Activated CD4-positive, CD25-positive, alpha-beta regulatory T cell treated with anti-CD3 and anti-CD28 coated beads, Interleukin-2, amount 50 U/mL, for 72 hours (primary cell): ENCODE measurements at regions not wholly inside any gene's neighbourhood (a gene's known extent, or its start where the extent isn't known, plus 50 kb on each side); places are given as distances from the start of the nearest gene placed in this dataset.

ENCODE experiments used
- DNase-seq: peaks from one replicate; pipeline ENCODE4 v3.0.0; 2021

DNA sequence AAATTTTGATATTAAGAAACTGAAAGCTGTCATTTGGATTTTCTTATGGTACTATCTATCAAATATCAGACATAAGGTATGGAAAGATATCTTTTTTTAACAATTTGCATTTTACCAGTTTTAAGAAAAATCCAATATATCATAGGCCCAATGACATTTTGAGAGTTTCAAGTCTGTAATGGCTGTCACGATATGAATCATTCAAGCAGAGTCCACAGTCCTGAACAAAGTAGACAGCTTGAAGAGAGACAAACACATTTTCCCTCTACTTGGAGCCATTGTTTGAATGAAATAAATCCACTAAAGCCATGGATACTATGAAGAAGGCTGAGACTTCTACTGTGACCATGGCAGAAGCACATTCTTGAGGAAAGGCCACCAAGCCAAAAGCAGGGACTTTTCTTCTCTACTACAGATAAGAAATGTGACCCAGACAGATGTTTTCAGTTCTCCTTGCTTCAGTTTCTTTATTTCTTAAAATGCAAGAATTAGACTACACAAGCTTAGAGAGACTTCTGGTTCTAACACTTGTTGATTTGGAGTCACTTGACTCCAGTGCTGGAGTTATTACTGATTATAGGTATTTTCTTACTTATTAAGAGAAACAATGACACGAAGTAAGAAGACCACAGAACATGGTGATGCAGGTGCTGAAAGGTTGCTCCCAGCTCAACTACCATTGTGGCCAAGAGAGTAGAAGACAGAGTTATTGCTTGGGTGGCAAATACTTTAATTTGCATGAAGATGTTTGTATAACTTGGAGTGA is 429.1 kb downstream of the KIF20B start:
- no peak for DNase-seq

DNA sequence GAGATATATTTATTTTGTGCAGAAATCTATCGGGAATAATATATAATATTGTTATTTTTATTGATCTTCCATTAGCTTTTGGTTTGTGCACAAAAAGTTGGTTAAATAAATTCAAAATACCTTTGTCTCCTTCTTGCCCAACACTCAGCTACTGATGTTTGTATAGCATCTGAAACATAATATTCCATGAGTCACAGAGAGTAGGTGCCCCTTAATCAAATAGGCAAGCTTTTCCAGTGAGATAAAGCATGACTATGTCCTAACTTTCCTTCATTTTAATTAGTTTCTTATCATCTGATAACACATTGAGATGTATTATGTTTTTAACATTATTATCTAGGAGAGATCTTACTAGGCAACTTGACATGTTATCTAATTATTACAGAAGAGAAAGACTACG is 432.2 kb downstream of the KIF20B start:
- no peak for DNase-seq

DNA sequence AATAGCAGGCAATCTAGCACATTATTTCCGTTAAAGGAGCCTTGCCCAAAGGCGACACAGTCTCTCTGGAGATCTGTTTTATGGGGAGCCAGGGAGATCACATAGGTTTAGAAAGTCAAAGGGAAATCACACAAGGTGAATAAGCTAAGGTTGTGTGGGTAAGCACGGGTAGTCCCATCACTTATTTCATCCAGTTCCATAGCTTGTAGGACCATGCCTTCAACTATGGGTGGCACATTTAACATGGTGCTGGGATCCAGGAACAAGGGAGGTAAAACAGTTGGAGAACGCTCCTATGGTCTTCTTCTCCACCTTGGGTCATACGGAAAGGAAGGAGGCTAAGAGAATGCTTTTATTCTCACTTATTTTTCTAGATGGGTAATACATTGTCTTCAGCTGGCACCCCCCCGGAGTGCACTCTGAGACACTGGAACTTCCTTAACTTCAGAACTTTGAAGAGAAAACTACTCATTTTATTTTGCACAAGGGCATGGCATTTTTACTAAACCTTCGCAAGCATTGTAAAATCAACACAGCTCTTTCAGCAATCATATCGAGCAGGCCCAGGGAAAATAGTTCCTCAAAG is 435.4 kb downstream of the KIF20B start:
- DNase-seq: no peak

DNA sequence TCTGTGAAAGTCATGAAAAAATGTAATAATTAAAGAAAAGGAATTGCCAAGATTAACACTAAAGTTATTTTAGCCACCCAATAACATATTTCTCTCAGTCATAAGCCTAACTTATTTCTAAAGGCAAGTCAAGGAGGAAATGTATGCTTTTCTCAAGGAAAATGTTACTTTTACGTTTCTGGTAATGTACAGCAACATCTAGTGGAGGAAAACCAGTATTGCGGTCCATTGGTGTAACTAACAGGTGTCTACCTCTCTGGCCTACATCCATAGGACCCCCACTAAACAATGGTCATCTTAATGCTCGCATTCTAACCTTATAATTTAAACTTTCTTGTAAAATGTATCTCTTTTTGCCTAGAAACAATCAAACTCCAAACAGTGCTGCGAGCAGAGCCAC is 437.5 kb downstream of the KIF20B start:
- DNase-seq: no peak

DNA sequence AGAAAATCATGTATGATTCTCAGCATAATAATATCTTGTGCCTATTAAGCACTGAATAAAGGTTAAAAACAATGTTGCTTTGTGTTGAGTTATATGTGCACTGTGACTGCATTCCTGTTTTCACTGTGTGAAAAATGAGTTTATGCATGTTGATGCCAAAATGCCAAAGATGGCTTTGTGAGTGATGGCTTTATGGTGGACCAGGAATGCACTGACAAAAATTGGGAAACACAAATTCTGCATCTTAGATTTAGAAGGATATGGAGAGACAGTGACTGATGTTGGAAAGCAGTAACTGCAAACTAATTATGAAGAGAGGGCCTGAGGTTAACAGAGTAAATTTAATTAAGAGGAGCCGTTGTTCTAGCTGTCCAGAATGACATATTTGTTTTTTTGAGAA is 440.4 kb downstream of the KIF20B start:
- no peak for DNase-seq

DNA sequence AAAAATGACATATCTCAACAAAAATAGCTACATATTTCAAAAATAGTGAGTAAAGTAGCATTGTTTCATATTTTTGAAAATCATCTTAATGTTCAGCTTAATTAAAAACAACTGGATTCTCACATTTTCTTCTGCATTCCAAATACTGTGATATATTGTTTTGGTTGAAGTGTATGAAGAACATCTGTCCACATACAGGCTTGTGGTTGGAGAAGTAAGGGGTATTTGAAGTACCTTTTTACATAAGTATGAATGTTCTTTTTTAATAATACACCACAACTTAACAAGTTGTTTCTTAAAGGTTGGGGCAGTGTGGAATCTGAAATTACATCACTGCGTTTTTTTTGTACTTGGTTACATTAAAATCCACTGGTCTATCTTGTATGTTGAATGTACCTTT is 442.5 kb downstream of the KIF20B start:
- DNase-seq: no peak

DNA sequence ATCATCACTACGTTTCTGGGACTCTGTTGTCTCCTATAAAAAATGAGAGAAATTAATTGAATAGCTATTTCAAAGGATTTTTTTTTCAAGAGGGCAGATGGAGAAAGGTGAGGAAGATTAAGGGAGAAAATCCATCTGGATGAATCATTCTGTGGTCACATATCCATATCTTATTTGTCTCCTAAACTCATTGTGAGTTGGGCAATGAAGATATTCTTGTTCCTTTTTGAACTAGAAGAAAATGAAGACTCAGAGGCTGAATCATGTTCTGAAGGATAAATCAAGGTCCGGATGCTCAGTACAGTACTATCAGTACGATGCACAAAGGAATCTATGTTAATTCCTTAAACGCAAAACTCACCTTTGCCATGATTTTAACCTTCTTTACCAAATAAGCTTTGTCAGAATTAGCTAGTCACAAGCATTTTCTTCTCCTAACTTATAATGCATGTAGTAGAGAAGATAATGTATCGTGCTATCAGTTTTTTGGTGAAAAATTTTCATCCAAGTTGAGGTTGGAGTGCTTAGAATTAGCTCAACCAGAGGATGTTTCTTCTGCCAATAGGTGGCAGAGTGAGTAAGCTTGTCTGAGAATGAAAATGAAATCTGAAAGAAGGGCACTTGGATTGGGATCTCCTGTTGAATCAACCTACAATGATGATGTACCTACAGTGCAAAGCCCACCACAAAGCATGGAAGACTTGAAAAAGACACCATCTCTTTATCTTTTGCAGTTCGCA is 446.9 kb downstream of the KIF20B start:
- no peak for DNase-seq

DNA sequence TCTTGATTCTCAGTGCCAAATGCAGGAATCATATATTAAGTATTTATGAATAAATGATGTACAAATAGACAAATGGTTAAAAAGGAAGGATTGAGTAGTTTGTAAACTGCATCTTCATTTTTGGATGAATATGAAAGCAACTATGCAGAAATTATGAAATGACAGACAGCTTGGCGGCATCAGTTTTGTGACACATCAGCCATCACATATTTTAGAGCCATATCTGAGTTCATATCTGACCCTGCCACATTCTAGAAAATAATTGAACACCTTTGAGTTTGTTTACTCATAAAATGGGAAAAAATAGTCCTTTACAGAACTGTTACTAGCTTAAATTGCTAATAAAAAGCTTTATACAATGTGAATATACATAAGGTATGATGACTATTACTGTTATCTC is 448.2 kb downstream of the KIF20B start:
- DNase-seq: no peak

DNA sequence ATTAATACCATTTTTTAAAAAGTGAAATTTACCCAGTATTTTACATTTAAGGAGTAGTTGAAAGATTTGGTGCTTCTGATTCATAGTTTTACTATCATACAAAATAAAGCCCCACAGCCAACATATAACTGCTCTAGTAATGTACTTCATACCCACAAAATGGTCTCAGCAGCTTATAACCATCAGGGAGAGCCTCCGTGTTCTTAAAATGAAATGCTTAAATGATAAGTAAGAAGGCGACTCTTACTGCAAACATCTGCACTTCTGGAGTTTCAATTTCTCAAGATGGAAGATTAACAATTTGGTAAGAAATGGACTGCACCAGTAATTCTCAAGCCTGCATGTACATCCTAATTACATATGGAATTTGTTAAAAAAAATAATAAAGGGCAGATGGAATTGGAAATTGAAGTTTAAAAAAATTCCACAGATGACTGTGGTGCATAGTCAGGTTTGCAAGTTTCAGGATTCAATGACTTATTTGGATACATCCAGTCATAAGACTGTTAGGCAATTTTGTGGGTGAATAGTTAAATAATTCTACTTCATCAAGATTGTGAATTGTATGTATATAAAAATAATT is 461.0 kb downstream of the KIF20B start:
- DNase-seq: no peak

DNA sequence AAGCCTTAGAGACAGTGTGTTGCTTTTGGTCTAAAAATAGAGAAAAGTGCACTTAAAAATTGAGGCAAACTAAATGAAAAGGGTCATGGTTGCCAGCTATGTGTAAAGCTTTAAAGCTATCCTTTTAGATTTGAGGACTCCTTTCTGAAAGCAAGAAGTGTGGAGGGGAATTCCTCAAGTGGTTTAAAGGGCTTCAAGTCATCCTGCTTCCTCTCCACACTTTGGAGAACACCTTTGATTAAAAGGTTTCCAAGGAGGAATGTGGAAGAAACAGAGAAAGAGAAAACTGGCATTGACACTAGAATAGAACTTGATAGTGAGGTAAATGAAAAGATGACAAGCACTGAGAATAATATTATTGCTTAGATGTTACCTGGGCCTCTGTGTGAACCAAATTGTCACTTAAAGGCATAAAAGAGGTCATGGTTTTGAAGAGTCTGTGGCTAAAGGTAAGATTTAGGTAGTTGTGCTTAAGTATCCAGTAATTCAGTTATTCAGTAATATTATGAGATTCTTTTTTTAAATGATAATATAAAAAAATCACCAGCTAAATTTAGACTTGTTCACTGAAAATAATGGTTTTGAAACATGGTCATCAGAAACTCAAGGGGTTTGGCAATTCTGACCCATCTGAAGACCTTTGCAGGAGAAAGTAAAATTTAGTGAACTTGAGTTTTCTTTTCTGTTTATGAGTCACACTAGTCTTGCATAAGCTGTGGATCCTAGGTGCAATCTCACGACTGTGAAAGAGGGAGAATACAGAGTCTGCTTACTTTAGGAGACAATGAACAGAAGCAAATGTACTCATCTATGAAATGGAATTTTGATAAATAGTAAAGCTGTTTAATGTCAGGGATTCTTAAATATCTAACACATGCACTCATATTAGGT is 466.0 kb downstream of the KIF20B start:
- DNase-seq: no peak

DNA sequence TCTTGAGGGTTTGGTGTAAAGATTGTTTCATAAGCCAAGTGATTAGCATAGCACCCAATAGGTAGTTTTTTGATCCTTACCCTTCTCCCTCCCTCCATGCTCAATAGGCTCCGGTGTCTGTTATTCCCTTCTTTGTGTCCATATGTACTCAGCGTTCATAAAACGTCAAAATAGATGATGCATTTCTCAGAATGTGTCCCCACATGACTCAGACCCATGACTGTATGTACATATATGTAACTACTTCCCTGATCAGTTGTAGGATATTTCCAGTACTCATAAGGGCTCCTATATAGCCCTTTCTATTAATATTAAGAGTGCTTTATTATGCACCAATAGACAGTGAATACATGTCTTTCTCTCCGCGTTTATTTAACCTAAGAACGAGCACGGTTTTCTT is 466.9 kb downstream of the KIF20B start:
- DNase-seq: no peak

DNA sequence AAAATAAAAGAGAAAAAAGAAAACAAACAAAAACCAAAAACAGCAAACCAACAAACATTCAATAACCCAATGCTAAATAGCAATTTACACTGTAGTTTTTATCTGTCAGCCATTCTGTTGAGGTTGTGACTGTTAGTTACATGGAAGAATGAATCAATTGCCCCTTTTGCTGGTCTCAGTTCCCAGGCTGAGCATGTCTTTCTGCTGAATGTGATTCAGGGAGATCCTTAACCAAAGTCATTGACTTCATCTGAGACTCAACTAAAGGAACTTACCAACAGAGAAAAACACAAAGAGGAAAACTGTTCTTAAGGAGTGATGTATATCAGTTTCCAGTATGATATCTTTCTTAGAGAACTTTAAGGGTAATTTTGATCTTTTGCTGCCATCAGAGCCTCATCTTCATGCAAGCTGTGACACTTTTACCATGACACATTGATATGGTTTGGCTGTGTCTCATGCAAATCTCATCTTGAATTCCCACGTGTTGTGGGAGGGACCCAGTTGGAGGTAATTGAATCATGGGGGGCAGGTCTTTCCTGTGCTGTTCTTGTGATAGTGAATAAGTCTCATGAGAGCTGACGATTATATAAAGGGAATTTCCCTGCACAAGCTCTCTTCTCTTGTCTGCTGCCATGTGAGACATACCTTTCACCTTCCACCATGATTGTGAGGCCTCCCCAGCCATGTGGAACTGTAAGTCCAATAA is 469.8 kb downstream of the KIF20B start:
- no peak for DNase-seq

DNA sequence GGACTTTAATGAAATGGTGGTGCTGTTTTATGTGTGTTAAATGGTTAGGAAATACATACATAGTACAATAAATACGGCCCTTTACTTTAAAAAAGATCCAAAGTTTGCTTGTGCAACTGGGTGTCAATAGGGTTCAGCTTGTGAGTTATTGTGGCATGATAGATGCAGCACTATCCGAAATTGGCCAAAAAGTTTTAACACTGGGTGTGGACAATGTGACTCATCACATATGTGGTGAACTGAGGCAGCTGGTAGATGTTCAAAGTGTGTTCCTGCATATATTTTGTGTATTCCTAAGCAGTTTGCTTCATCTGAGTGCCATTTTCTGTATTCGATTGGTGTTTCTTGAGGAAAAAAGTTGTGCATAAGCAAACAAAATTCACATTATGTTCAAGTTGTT is 473.1 kb downstream of the KIF20B start:
- DNase-seq: no peak

DNA sequence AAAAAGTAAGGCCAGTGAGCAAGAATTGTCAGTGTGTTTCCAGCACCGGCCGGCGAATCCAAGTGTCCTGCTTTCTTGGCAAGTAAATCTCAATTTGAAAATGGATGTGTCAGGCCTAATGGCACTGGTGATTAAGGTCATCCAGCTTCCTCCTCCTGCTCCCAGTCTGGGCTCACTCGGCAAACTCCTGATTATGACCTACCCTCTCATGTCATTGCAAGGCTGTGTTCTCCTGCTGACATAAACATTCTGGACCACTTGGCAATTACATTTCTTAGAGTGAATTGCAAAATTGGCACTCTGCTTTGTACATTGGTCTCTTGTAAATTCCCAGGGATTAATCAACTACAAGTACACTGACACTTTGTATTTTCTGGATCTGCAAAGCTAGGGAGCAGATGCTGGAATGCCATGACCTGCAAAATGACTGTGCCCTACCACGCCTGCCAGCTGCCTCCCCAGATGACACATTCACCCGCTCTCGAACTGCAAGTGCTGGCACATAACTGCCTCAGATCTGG is 473.8 kb downstream of the KIF20B start:
- DNase-seq: no peak

DNA sequence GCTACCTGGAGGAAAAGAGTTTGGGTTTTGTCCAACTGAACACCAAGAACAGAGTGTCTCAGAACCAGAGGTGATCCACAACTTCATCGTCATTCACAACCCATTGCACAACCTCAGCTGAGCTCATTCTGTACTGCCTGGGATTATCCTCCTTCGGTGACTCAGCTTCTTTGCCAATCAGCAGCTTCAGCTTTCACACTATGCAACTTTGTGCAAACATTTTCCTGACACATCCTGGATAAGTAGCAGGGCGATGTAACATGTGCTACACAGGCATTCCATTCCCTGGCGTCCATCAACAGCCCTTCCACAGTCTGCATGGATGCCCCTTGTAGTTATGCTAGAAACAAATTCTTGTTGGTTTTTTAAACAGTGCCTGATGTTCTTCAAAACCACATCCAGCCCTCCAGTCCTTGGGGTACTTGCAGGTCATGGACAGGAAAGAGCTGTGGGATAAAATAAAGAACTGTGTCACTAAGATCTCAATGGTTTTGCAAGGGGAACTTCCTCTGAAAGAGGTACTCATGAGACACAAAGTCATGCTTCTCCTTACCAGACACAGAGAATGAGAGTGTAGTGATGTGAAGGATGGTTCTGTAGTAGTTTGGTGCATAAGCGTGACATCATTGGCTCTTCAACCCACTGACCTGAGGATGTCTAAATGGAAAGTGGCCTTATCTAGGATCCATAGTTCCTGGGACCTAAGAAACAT is 478.5 kb downstream of the KIF20B start:
- DNase-seq: no peak

DNA sequence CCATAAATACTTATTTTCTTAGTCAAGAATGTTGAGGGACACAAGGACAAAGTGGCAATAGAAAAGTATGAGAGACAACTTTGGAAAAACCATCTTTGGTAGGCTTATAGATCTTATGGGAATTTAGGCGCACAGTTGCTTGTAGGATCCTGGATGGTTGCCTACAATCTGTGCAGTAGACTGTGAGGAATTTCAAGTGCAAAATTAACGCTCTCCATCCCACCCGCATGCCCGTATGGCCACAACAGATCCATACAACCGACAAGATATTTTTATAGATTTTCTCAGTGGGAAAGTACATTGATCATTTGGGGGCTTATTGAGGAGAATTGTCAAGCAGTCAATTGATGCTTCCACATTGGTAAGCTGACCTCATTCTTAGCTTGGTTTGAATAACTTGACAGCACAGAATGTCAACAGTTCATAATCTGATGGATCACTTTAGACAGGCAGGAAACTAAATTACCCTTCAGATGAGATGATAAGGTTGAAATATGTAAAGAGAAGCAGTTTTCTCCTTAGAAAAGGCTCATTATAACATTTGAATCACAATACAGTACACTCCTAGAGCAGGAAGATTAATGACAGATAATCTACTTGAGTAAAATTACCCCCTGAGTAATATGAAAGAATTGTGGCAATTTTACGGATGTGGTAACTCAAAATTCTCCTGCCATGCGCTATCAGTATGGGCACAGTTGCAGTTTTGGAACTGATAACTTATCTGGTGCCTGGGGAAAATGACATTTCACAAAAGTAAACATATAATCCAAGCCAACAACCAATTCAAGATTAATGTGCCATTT is 479.7 kb downstream of the KIF20B start:
- no peak for DNase-seq

DNA sequence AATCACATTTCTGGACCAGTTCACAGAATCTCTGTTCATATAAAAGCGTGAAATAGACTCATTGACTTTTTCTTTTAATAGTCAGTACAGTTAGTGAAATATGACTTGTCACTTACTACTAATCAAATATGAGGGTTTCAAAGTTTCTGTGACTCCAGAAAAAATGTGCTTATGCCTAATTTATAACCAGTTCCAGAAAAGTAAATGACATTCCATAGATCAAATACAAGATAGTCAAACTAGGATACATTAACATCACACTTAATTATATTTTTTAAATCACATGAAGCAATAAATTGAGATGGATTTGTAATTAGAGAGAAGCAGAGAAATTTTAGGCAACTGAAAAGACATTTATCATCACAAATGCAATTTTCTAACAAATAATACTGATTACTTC is 491.4 kb downstream of the KIF20B start:
- no peak for DNase-seq

DNA sequence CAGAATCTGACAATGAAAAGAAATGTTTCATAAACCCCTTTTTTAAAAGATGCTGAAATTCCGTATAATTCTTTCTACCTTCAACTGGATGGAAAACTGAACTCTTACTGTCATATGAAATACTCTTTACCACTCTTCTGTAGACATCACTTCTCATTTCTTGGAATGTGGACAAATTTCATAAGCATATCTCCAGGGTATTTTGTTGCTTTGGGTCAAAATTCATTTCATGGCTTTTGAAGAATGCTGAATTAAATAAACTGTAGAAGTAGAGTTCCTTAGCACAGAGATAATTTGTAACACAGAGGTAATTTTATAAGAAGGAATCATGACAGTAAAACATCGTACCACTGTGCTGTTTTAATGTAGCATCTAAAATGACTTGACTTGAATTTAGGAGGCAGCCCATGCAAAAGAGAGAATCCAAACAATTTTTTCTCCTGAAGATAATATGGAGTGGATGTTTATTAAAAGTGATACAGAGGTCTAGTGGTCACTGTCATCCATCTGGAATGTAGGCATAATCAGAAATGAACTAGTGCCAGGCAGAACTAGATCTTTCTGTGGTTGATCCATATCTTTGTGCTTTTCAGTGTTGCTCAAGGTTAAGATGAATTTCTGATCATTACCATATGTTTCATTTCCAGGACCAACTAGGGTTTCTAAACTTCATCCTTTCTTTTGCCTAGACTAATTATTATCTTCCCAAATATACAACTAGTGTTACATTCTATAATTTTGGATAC is 492.0 kb downstream of the KIF20B start:
- DNase-seq: no peak

DNA sequence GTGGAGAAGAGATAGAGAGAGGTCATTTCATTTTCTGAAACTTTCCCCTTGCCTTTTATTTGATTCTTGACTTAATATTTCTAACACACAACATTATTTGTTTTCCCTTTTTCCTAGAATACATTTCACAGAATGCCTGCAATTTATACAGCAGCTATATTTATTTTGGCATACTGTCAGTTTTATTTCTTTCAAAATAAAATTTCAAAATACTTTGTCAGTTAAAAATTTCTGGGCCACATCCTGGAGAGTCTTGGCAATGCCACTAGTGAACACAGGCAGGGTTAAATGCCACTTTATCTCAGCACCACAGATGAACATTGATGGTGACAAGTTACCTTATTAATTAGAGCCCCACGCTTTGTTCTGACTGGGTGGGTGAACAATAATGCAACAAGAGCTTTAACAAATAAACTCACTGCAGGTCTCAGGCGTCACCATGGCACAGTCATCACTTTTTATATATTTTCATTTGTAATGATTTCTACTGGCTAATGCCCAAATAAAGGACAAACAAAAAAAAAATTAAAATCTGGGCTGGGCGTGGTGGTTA is 494.0 kb downstream of the KIF20B start:
- no peak for DNase-seq
